ENCODE measurements at regions not wholly inside any gene's neighbourhood (a gene's known extent, or its start where the extent isn't known, plus 50 kb on each side); places are given as distances from the start of the nearest gene placed in this dataset.

DNA sequence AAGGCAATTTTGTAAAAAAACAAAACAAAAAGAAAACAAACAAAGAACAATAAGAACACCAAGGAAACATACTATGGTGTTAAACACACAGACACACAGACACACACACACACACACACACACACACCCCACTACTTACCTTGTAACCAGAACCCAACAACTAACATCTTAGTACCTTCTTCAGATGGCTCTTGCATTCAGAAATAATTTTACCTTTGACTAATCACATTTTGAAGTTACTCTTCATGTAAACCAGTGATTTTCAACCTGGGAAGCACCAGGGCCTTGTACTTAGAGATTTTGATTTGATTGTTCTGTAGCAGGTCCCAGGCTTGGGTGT, 87.5 kb downstream of the AQP4 start:
- no peaks in the 10 kb centered on the region for H3K9me2 ChIP-seq (replicated peaks; ENCODE audit: control insufficient read depth, low read length)

DNA sequence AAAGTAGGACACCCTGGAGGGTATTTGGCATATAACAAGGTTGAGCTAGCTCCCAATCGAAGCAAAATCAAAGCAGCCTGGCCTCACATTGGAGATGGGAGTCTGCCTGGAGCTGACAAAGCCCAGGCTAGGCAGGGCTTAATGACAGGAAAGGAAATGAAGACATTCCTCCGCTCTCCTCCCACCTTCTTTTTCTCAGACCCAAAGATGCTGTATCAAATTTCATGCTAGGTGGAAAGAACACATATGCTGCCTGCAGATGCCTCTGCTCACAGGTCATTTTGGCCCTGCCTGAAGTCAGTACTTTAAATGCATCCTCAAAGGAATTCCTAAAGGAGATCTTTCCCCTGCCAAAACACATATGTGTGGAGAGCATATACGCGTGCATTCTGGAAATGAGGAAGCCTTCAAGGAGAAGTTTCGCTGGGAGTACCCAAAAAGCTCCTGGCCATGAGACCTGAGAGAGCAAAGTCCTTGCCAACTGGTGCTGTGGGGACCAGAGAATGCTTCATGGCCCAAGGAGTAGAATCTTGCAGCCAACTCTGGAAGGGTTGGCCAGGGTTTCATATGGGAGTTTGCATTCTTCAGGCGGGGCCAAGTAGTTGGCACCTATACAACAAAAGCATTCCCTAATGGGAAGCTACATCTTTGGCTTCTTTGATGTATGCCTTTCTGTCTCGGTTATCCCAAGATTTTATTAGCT, 88.0 kb downstream of the AQP4 start:
- Histone ChIP-seq H3K9me2 (replicated peaks; ENCODE audit: control insufficient read depth, low read length) (no peaks in the 10 kb centered on the region), H3K36me3 (ENCODE audit: control insufficient read depth, low read length) (no peaks in the 10 kb centered on the region), H3K9me3 (ENCODE audit: control insufficient read depth, insufficient read depth, low read length) (no peaks in the 10 kb centered on the region), H3K27ac (ENCODE audit: low read depth, low read length) (no peak overlapping the region), H3F3A (ENCODE audit: control insufficient read depth, insufficient read depth) (no peaks in the 10 kb centered on the region), H3K4me1 (ENCODE audit: control insufficient read depth, low read length) (no peaks in the 10 kb centered on the region), H3K27me3 (ENCODE audit: control insufficient read depth, low read length) (peaks cover 6% of the 10 kb centered on the region; the same call in 1 of the 2 replicates), H3K4me2 (ENCODE audit: low read length) (no peak overlapping the region), H3K4me3 (ENCODE audit: low read length) (no peak overlapping the region), H4K20me1 (ENCODE audit: control insufficient read depth, insufficient read depth, low read depth, low read length) (no peaks in the 10 kb centered on the region), H3K79me2 (ENCODE audit: control insufficient read depth, low read length) (no peaks in the 10 kb centered on the region)
- TF ChIP-seq, protein P1, sequence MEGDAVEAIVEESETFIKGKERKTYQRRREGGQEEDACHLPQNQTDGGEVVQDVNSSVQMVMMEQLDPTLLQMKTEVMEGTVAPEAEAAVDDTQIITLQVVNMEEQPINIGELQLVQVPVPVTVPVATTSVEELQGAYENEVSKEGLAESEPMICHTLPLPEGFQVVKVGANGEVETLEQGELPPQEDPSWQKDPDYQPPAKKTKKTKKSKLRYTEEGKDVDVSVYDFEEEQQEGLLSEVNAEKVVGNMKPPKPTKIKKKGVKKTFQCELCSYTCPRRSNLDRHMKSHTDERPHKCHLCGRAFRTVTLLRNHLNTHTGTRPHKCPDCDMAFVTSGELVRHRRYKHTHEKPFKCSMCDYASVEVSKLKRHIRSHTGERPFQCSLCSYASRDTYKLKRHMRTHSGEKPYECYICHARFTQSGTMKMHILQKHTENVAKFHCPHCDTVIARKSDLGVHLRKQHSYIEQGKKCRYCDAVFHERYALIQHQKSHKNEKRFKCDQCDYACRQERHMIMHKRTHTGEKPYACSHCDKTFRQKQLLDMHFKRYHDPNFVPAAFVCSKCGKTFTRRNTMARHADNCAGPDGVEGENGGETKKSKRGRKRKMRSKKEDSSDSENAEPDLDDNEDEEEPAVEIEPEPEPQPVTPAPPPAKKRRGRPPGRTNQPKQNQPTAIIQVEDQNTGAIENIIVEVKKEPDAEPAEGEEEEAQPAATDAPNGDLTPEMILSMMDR (IDR thresholded peaks at IDR 0.05; ENCODE audit: low read depth, low read length, poor library complexity, severe bottlenecking), result no peak
- no peak for TF ChIP-seq EZH2phosphoT487 (IDR thresholded peaks at IDR 0.05; ENCODE audit: borderline replicate concordance, low read length)

More for the DNA sequence above, 87.5 kb downstream of the AQP4 start:
- no peaks in the 10 kb centered on the region for H3F3A ChIP-seq (ENCODE audit: control insufficient read depth, insufficient read depth)
- H3K79me2 ChIP-seq (ENCODE audit: control insufficient read depth, low read length), result no peaks in the 10 kb centered on the region
- H3K36me3 ChIP-seq (ENCODE audit: control insufficient read depth, low read length), result no peaks in the 10 kb centered on the region
- no peak overlapping the region for H3K4me2 ChIP-seq (ENCODE audit: low read length)
- H3K4me1 ChIP-seq (ENCODE audit: control insufficient read depth, low read length), result no peaks in the 10 kb centered on the region
- TF ChIP-seq, protein P1 (IDR thresholded peaks at IDR 0.05; ENCODE audit: low read depth, low read length, poor library complexity, severe bottlenecking), result no peak
- no peak for TF ChIP-seq EZH2phosphoT487 (IDR thresholded peaks at IDR 0.05; ENCODE audit: borderline replicate concordance, low read length)
- peaks cover 6% of the 10 kb centered on the region; the same call in 1 of the 2 replicates for H3K27me3 ChIP-seq (ENCODE audit: control insufficient read depth, low read length)
- no peaks in the 10 kb centered on the region for H3K9me3 ChIP-seq (ENCODE audit: control insufficient read depth, insufficient read depth, low read length)
- no peak overlapping the region for H3K4me3 ChIP-seq (ENCODE audit: low read length)
- no peaks in the 10 kb centered on the region for H4K20me1 ChIP-seq (ENCODE audit: control insufficient read depth, insufficient read depth, low read depth, low read length)
- no peak overlapping the region for H3K27ac ChIP-seq (ENCODE audit: low read depth, low read length)

DNA sequence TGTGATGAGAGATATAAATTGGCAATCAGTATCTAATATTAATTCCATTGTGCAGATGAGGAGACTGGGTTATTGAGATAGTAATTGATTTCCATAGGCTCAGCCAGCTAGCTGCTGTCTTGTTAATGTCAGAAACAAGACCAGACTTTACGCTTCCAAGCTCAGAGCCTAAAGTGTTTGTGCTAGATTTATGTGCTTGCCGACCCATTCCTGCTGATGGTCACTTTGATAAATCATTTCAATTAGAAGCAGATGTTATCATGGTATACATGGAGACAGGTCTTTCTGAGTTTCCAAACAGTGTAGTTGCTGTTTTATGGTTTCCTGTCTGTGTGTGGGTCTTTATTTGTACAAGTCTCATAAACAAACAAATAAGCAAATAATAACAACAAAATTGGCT, 92.8 kb downstream of the AQP4 start:
- Histone ChIP-seq H3K79me2 (ENCODE audit: control insufficient read depth, low read length) (no peaks in the 10 kb centered on the region), H3K27ac (ENCODE audit: low read depth, low read length) (no peak overlapping the region), H3K4me3 (ENCODE audit: low read length) (no peak overlapping the region), H3F3A (ENCODE audit: control insufficient read depth, insufficient read depth) (no peaks in the 10 kb centered on the region), H4K20me1 (ENCODE audit: control insufficient read depth, insufficient read depth, low read depth, low read length) (no peaks in the 10 kb centered on the region), H3K27me3 (ENCODE audit: control insufficient read depth, low read length) (peaks cover 3% of the 10 kb centered on the region; the same call in 1 of the 2 replicates), H3K36me3 (ENCODE audit: control insufficient read depth, low read length) (no peaks in the 10 kb centered on the region), H3K4me1 (ENCODE audit: control insufficient read depth, low read length) (no peaks in the 10 kb centered on the region), H3K9me2 (replicated peaks; ENCODE audit: control insufficient read depth, low read length) (no peaks in the 10 kb centered on the region), H3K9me3 (ENCODE audit: control insufficient read depth, insufficient read depth, low read length) (no peaks in the 10 kb centered on the region), H3K4me2 (ENCODE audit: low read length) (no peak overlapping the region)
- TF ChIP-seq EZH2phosphoT487 (IDR thresholded peaks at IDR 0.05; ENCODE audit: borderline replicate concordance, low read length), result no peak
- TF ChIP-seq, protein P1 (IDR thresholded peaks at IDR 0.05; ENCODE audit: low read depth, low read length, poor library complexity, severe bottlenecking), result no peak
